ENCODE measurements at regions not wholly inside any gene's neighbourhood (a gene's known extent, or its start where the extent isn't known, plus 50 kb on each side); places are given as distances from the start of the nearest gene placed in this dataset. TPM values are rescaled to one million over a fixed set of nuclear protein-coding genes. Genes with fewer than 3 reads are reported as not detected.

Small RNA genes lying in the stretch of these regions (microRNA-seq; reads per million reads assigned to microRNA genes)
- not detected for gene MIR4268
